ENCODE measurements at regions not wholly inside any gene's neighbourhood (a gene's known extent, or its start where the extent isn't known, plus 50 kb on each side); places are given as distances from the start of the nearest gene placed in this dataset.

- no peak overlapping the region for H3K4me3 Mint-ChIP-seq
- Histone ChIP-seq H3K4me1 (ENCODE audit: control insufficient read depth, insufficient read depth, low read length) (no peaks in the 10 kb centered on the region), H3K4me3 (ENCODE audit: low read length) (no peak overlapping the region), H3K36me3 (ENCODE audit: control insufficient read depth, insufficient read depth, low read length) (no peaks in the 10 kb centered on the region), H3K9me3 (ENCODE audit: control insufficient read depth, low read length) (no peaks in the 10 kb centered on the region), H3K9ac (ENCODE audit: extremely low read depth, low read length, poor library complexity, severe bottlenecking) (no peak overlapping the region), H3K27ac (ENCODE audit: low read depth, low read length) (no peak overlapping the region), H3K27me3 (ENCODE audit: control insufficient read depth, insufficient read depth, low read length, poor library complexity, severe bottlenecking) (no peaks in the 10 kb centered on the region)
- 83 to 84% methylated on average over 1 of the region's 1 CpG for WGBS, 2 experiments (ENCODE audit: insufficient coverage in 1 of 2, insufficient read length in 1 of 2)
- DNase-seq = no peak
- no peaks in the 10 kb centered on the region for H3K9me3 Mint-ChIP-seq
- no peak overlapping the region for H3K27ac Mint-ChIP-seq
- TF ChIP-seq, protein P1, sequence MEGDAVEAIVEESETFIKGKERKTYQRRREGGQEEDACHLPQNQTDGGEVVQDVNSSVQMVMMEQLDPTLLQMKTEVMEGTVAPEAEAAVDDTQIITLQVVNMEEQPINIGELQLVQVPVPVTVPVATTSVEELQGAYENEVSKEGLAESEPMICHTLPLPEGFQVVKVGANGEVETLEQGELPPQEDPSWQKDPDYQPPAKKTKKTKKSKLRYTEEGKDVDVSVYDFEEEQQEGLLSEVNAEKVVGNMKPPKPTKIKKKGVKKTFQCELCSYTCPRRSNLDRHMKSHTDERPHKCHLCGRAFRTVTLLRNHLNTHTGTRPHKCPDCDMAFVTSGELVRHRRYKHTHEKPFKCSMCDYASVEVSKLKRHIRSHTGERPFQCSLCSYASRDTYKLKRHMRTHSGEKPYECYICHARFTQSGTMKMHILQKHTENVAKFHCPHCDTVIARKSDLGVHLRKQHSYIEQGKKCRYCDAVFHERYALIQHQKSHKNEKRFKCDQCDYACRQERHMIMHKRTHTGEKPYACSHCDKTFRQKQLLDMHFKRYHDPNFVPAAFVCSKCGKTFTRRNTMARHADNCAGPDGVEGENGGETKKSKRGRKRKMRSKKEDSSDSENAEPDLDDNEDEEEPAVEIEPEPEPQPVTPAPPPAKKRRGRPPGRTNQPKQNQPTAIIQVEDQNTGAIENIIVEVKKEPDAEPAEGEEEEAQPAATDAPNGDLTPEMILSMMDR (conservative IDR thresholded peaks at IDR 0.05) = no peak
- H3K4me1 Mint-ChIP-seq = peaks cover 3% of the 10 kb centered on the region
- no peaks in the 10 kb centered on the region for H3K27me3 Mint-ChIP-seq (ENCODE audit: insufficient read depth)
- no peaks in the 10 kb centered on the region for H3K36me3 Mint-ChIP-seq (ENCODE audit: low read depth)
These were observed 103.5 kb upstream of the FXR1 start for GRCh38 chr3:180808823-180809575.

DNA sequence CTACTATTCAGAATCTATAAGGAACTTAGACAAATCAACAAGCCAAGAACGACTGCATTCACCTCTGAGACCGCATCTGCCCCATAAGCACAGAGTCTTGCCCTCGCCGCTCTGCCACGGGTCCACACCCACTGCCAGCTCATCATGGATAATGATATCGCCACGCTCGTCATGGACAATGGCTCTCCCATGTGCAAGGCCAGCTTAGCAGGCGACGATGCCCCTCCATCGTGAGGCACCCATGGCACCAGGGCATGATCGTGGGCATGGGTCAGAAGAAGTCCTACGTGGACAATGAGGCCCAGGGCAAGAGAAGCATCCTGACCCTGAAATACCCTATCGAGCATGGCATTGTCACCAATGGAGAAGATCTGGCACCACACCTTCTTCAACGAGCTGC is 92.1 kb upstream of the FXR1 start:
- H3K4me3 Mint-ChIP-seq = no peak overlapping the region
- H3K9me3 Mint-ChIP-seq = no peaks in the 10 kb centered on the region
- TF ChIP-seq, protein P1 (conservative IDR thresholded peaks at IDR 0.05) = no peak
- no peaks in the 10 kb centered on the region for H3K4me1 Mint-ChIP-seq
- no peaks in the 10 kb centered on the region for H3K27me3 Mint-ChIP-seq (ENCODE audit: insufficient read depth)
- Histone ChIP-seq H3K4me3 (ENCODE audit: low read length) (no peak overlapping the region), H3K27me3 (ENCODE audit: control insufficient read depth, insufficient read depth, low read length, poor library complexity, severe bottlenecking) (no peaks in the 10 kb centered on the region), H3K27ac (ENCODE audit: low read depth, low read length) (no peak overlapping the region), H3K9me3 (ENCODE audit: control insufficient read depth, low read length) (no peaks in the 10 kb centered on the region), H3K4me1 (ENCODE audit: control insufficient read depth, insufficient read depth, low read length) (no peaks in the 10 kb centered on the region), H3K36me3 (ENCODE audit: control insufficient read depth, insufficient read depth, low read length) (no peaks in the 10 kb centered on the region), H3K9ac (ENCODE audit: extremely low read depth, low read length, poor library complexity, severe bottlenecking) (no peak overlapping the region)
- DNase-seq = no peak
- no peaks in the 10 kb centered on the region for H3K36me3 Mint-ChIP-seq (ENCODE audit: low read depth)
- 95 to 97% methylated on average over 12 to 15 of the region's 15 CpGs for WGBS, 2 experiments (ENCODE audit: insufficient coverage in 1 of 2, insufficient read length in 1 of 2)
- H3K27ac Mint-ChIP-seq = no peak overlapping the region

GRCh38 chr3:180825964-180826363 is 86.5 kb upstream of the FXR1 start:
- Mint-ChIP-seq H3K27me3 (ENCODE audit: insufficient read depth) (no peaks in the 10 kb centered on the region), H3K36me3 (ENCODE audit: low read depth) (no peaks in the 10 kb centered on the region), H3K9me3 (no peaks in the 10 kb centered on the region), H3K4me1 (no peaks in the 10 kb centered on the region), H3K4me3 (no peak overlapping the region), H3K27ac (no peak overlapping the region)
- H3K27me3 ChIP-seq (ENCODE audit: control insufficient read depth, insufficient read depth, low read length, poor library complexity, severe bottlenecking) = no peaks in the 10 kb centered on the region
- no peak overlapping the region for H3K9ac ChIP-seq (ENCODE audit: extremely low read depth, low read length, poor library complexity, severe bottlenecking)
- TF ChIP-seq, protein P1 (conservative IDR thresholded peaks at IDR 0.05) = no peak
- H3K9me3 ChIP-seq (ENCODE audit: control insufficient read depth, low read length) = no peaks in the 10 kb centered on the region
- H3K27ac ChIP-seq (ENCODE audit: low read depth, low read length) = no peak overlapping the region
- WGBS, 2 experiments (ENCODE audit: insufficient coverage in 1 of 2, insufficient read length in 1 of 2) = 89 to 91% methylated on average over 1 of the region's 2 CpGs
- no peaks in the 10 kb centered on the region for H3K4me1 ChIP-seq (ENCODE audit: control insufficient read depth, insufficient read depth, low read length)
- DNase-seq = no peak
- no peaks in the 10 kb centered on the region for H3K36me3 ChIP-seq (ENCODE audit: control insufficient read depth, insufficient read depth, low read length)
- no peak overlapping the region for H3K4me3 ChIP-seq (ENCODE audit: low read length)

Data from endodermal cell (in vitro differentiated cells).